SK-N-SH treated with all-trans-retinoic acid at 6 μM for 48 hours (cell line): ENCODE measurements at regions not wholly inside any gene's neighbourhood (a gene's known extent, or its start where the extent isn't known, plus 50 kb on each side); places are given as distances from the start of the nearest gene placed in this dataset.

Source experiments
- ATAC-seq: fragments of 200-7000 bp; cut with Tn5 transposase; 3 replicates; pipeline ENCODE4 v1.9.1; 2020; ENCODE audit warnings: mild to moderate bottlenecking, moderate library complexity
- ARNTL ChIP-seq: fragments of 450-650 bp; formaldehyde crosslinking; IDR thresholded peaks from 2 replicates; pipeline ENCODE4 v1.5.0; 2020; ENCODE audit warnings: low read depth, mild to moderate bottlenecking, moderate library complexity, borderline replicate concordance
- BACH2 ChIP-seq: fragments of 250-450 bp; sonication (Bioruptor Pico); IDR thresholded peaks from 2 replicates; pipeline ENCODE4 v1.9.0; 2021; ENCODE audit warnings: mild to moderate bottlenecking, borderline replicate concordance
- CSDC2 ChIP-seq: fragments of 250-450 bp; sonication (Bioruptor Pico); IDR thresholded peaks from 2 replicates; pipeline ENCODE4 v1.5.0; 2020; ENCODE audit warnings: mild to moderate bottlenecking, moderate library complexity
- ESRRG ChIP-seq: fragments of 250-450 bp; sonication (Bioruptor Pico); IDR thresholded peaks from 2 replicates; pipeline ENCODE4 v1.6.1; 2021; ENCODE audit warnings: mild to moderate bottlenecking
- GLIS3 ChIP-seq: fragments of 250-450 bp; sonication (Bioruptor Pico); IDR thresholded peaks from 2 replicates; pipeline ENCODE4 v1.5.0; 2020; ENCODE audit warnings: mild to moderate bottlenecking, moderate library complexity
- OSR1 ChIP-seq: fragments of 250-450 bp; sonication (Bioruptor Pico); IDR thresholded peaks from 2 replicates; pipeline ENCODE4 v1.8.0; 2022; ENCODE audit warnings: moderate library complexity, mild to moderate bottlenecking, inconsistent platforms
- POU6F1 ChIP-seq: fragments of 250-450 bp; sonication (Bioruptor Pico); IDR thresholded peaks from 2 replicates; pipeline ENCODE4 v1.8.0; 2021; ENCODE audit warnings: low read depth, mild to moderate bottlenecking, moderate library complexity, borderline replicate concordance
- PPARA ChIP-seq: fragments of 250-450 bp; sonication (Bioruptor Pico); IDR thresholded peaks from 2 replicates; pipeline ENCODE4 v1.5.0; 2020; ENCODE audit warnings: mild to moderate bottlenecking, borderline replicate concordance
- RARB ChIP-seq: fragments of 250-450 bp; sonication (Bioruptor Pico); IDR thresholded peaks from 2 replicates; pipeline ENCODE4 v1.8.0; 2021; ENCODE audit warnings: mild to moderate bottlenecking, moderate library complexity
- SNAI2 ChIP-seq: fragments of 250-450 bp; sonication (Bioruptor Pico); IDR thresholded peaks from 2 replicates; pipeline ENCODE4 v1.5.0; 2020; ENCODE audit warnings: mild to moderate bottlenecking, moderate library complexity
- TCF4 ChIP-seq: fragments of 250-450 bp; sonication (Bioruptor Pico); IDR thresholded peaks from 2 replicates; pipeline ENCODE4 v1.8.0; 2021; ENCODE audit warnings: mild to moderate bottlenecking, moderate library complexity, borderline replicate concordance
- TOX ChIP-seq: fragments of 250-450 bp; sonication (Bioruptor Pico); IDR thresholded peaks from 2 replicates; pipeline ENCODE4 v1.8.0; 2021; ENCODE audit warnings: mild to moderate bottlenecking, moderate library complexity, borderline replicate concordance
- ZC3H10 ChIP-seq: fragments of 250-450 bp; sonication (Bioruptor Pico); IDR thresholded peaks from 2 replicates; pipeline ENCODE4 v1.5.1; 2021; ENCODE audit warnings: mild to moderate bottlenecking, moderate library complexity
- ZFP3 ChIP-seq: fragments of 250-450 bp; sonication (Bioruptor Pico); IDR thresholded peaks from 2 replicates; pipeline ENCODE4 v1.5.0; 2020; ENCODE audit warnings: mild to moderate bottlenecking, moderate library complexity
- ZFP30 ChIP-seq: fragments of 450-650 bp; formaldehyde crosslinking; IDR thresholded peaks from 2 replicates; pipeline ENCODE4 v1.5.0; 2022; ENCODE audit warnings: mild to moderate bottlenecking, moderate library complexity
- ZNF565 ChIP-seq: fragments of 450-650 bp; formaldehyde crosslinking; conservative IDR thresholded peaks from 2 replicates; pipeline ENCODE4 v1.5.0; 2020; ENCODE audit warnings: low read depth, mild to moderate bottlenecking, moderate library complexity
- ZNF70 ChIP-seq: fragments of 450-650 bp; formaldehyde crosslinking; IDR thresholded peaks from 2 replicates; pipeline ENCODE4 v1.5.0; 2020; ENCODE audit warnings: mild to moderate bottlenecking, moderate library complexity
- ZNF8 ChIP-seq: fragments of 450-650 bp; formaldehyde crosslinking; IDR thresholded peaks from 2 replicates; pipeline ENCODE4 v1.5.0; 2020; ENCODE audit warnings: mild to moderate bottlenecking, moderate library complexity
- TF ChIP-seq, protein P1 (sequence below): fragments of 250-450 bp; sonication (Bioruptor Pico); IDR thresholded peaks from 2 replicates; pipeline ENCODE4 v1.8.0; 2020; ENCODE audit warnings: mild to moderate bottlenecking, moderate library complexity, borderline replicate concordance
- TF ChIP-seq, protein P2 (sequence below): fragments of 250-450 bp; sonication (Bioruptor Pico); IDR thresholded peaks from 2 replicates; pipeline ENCODE4 v1.5.1; 2021; ENCODE audit warnings: mild to moderate bottlenecking, moderate library complexity
- TF ChIP-seq, protein P3 (sequence below): fragments of 250-450 bp; sonication (Bioruptor Pico); IDR thresholded peaks from 2 replicates; pipeline ENCODE4 v1.5.0; 2020; ENCODE audit warnings: mild to moderate bottlenecking, moderate library complexity
- TF ChIP-seq, protein P4 (sequence below): fragments of 250-450 bp; sonication (Bioruptor Pico); IDR thresholded peaks from 2 replicates; pipeline ENCODE4 v1.5.1; 2020; ENCODE audit warnings: low read depth, mild to moderate bottlenecking, moderate library complexity

DNA sequence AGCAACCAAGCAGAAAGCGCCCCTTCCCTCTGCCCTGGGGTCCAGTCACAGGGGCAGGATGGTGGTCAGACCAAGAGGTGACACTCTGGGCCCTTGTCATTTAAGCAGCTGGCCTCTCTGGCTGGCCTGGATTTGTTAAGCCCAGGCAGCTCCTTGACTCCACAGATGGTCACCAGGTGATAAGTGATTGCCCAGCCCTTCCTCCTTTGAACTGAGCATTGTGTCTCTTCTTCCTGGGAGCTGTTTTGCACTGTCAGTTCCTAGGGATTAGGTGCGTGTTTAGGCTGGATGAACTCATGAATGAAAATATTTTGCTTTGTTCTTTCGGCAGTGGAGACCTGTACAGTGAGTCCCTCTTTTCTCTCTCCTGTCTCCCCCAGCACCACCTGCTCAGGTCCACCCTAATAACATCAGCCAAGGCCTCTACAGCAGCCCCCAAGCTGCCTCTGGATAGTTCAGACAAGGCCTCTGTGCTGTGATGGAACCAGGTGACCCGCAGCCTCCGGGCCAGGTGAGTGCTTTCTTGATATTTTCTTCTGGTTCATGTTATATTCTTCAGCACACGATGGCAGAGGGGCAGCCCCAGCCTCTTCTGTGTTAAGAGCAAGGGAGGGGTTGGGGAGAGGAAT, 139.7 kb upstream of the PITX1 start:
- no peak for ATAC-seq
- no peak for TF ChIP-seq ZC3H10 (CRISPR knock-in tag)
- no peak for TF ChIP-seq RARB (CRISPR knock-in tag)
- TF ChIP-seq, protein P1, sequence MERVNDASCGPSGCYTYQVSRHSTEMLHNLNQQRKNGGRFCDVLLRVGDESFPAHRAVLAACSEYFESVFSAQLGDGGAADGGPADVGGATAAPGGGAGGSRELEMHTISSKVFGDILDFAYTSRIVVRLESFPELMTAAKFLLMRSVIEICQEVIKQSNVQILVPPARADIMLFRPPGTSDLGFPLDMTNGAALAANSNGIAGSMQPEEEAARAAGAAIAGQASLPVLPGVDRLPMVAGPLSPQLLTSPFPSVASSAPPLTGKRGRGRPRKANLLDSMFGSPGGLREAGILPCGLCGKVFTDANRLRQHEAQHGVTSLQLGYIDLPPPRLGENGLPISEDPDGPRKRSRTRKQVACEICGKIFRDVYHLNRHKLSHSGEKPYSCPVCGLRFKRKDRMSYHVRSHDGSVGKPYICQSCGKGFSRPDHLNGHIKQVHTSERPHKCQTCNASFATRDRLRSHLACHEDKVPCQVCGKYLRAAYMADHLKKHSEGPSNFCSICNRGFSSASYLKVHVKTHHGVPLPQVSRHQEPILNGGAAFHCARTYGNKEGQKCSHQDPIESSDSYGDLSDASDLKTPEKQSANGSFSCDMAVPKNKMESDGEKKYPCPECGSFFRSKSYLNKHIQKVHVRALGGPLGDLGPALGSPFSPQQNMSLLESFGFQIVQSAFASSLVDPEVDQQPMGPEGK: no peak
- TF ChIP-seq CSDC2 (CRISPR knock-in tag): no peak
- no peak for TF ChIP-seq ARNTL (CRISPR knock-in tag)
- TF ChIP-seq ZFP30: no peak
- no peak for TF ChIP-seq BACH2 (CRISPR knock-in tag)
- TF ChIP-seq GLIS3 (CRISPR knock-in tag): no peak
- TF ChIP-seq POU6F1: no peak
- no peak for TF ChIP-seq TCF4 (CRISPR knock-in tag)
- TF ChIP-seq, protein P2, sequence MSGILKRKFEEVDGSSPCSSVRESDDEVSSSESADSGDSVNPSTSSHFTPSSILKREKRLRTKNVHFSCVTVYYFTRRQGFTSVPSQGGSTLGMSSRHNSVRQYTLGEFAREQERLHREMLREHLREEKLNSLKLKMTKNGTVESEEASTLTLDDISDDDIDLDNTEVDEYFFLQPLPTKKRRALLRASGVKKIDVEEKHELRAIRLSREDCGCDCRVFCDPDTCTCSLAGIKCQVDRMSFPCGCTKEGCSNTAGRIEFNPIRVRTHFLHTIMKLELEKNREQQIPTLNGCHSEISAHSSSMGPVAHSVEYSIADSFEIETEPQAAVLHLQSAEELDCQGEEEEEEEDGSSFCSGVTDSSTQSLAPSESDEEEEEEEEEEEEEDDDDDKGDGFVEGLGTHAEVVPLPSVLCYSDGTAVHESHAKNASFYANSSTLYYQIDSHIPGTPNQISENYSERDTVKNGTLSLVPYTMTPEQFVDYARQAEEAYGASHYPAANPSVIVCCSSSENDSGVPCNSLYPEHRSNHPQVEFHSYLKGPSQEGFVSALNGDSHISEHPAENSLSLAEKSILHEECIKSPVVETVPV (CRISPR knock-in tag): no peak
- no peak for TF ChIP-seq ZNF565 (CRISPR knock-in tag)

DNA sequence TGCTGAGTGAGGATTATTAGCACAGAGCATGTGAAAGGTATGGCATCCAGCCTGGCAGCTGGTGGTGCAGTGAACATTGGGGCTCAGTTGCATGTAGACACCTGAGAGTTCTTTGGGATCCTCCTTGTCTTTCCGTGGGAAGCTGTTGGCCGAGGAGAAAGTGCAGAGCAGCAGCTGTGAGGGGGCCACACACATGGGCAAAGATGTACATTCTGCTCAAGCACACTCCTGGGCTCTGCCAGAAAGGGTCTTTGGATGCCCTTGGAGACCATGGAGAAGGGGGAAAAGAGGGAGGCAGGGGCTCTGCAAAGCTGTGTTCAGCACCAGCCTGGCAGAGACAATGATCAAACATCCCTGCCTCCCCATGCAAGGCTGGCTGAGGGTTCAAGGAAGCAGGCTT, 138.7 kb upstream of the PITX1 start:
- TF ChIP-seq SNAI2 (CRISPR knock-in tag): no peak
- TF ChIP-seq, protein P2 (CRISPR knock-in tag): no peak
- TF ChIP-seq ZFP3: no peak
- TF ChIP-seq POU6F1: no peak
- TF ChIP-seq PPARA (CRISPR knock-in tag): no peak
- TF ChIP-seq ZC3H10 (CRISPR knock-in tag): no peak
- TF ChIP-seq, protein P3, sequence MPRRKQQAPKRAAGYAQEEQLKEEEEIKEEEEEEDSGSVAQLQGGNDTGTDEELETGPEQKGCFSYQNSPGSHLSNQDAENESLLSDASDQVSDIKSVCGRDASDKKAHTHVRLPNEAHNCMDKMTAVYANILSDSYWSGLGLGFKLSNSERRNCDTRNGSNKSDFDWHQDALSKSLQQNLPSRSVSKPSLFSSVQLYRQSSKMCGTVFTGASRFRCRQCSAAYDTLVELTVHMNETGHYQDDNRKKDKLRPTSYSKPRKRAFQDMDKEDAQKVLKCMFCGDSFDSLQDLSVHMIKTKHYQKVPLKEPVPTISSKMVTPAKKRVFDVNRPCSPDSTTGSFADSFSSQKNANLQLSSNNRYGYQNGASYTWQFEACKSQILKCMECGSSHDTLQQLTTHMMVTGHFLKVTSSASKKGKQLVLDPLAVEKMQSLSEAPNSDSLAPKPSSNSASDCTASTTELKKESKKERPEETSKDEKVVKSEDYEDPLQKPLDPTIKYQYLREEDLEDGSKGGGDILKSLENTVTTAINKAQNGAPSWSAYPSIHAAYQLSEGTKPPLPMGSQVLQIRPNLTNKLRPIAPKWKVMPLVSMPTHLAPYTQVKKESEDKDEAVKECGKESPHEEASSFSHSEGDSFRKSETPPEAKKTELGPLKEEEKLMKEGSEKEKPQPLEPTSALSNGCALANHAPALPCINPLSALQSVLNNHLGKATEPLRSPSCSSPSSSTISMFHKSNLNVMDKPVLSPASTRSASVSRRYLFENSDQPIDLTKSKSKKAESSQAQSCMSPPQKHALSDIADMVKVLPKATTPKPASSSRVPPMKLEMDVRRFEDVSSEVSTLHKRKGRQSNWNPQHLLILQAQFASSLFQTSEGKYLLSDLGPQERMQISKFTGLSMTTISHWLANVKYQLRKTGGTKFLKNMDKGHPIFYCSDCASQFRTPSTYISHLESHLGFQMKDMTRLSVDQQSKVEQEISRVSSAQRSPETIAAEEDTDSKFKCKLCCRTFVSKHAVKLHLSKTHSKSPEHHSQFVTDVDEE: no peak
- no peak for TF ChIP-seq ZNF565 (CRISPR knock-in tag)
- no peak for TF ChIP-seq OSR1
- no peak for TF ChIP-seq ZNF8 (CRISPR knock-in tag)
- TF ChIP-seq RARB (CRISPR knock-in tag): no peak
- TF ChIP-seq BACH2 (CRISPR knock-in tag): no peak
- TF ChIP-seq GLIS3 (CRISPR knock-in tag): no peak
- TF ChIP-seq, protein P4, sequence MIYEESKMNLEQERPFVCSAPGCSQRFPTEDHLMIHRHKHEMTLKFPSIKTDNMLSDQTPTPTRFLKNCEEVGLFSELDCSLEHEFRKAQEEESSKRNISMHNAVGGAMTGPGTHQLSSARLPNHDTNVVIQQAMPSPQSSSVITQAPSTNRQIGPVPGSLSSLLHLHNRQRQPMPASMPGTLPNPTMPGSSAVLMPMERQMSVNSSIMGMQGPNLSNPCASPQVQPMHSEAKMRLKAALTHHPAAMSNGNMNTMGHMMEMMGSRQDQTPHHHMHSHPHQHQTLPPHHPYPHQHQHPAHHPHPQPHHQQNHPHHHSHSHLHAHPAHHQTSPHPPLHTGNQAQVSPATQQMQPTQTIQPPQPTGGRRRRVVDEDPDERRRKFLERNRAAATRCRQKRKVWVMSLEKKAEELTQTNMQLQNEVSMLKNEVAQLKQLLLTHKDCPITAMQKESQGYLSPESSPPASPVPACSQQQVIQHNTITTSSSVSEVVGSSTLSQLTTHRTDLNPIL (CRISPR knock-in tag): no peak
- no peak for TF ChIP-seq TOX
- no peak for TF ChIP-seq ESRRG
- no peak for TF ChIP-seq CSDC2 (CRISPR knock-in tag)
- no peak for TF ChIP-seq ZNF70 (CRISPR knock-in tag)
- TF ChIP-seq, protein P1: no peak
- TF ChIP-seq ZFP30: no peak
- ATAC-seq: no peak
